ENCODE measurements at regions not wholly inside any gene's neighbourhood (a gene's known extent, or its start where the extent isn't known, plus 50 kb on each side); places are given as distances from the start of the nearest gene placed in this dataset.

DNA sequence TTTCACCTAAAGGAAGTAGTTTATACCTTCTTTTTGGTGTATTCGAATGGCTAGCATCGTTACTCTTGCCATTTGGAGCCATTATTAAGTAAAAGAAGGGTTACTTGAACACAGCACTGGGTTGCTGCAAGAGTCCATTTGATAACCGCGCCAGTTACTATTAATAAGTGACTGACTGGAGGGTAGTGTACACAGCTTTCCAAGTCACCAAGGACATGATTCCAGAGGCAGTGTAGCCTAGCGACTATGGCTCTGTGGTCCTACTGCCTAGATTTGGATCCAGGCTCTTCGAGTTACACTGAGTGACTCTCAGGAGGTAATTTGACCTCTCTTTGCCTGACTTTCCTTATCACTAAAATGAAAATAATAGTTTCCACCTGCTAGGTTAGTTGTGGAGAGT is 206.8 kb downstream of the MEIS1 start:
- TF ChIP-seq BHLHE40 (IDR thresholded peaks at IDR 0.05; ENCODE audit: borderline replicate concordance) (no peak), PKNOX1 (IDR thresholded peaks at IDR 0.05) (no peak), FOXK2 (IDR thresholded peaks at IDR 0.05) (no peak), FOXA1 (IDR thresholded peaks at IDR 0.05) (no peak), HDGF (IDR thresholded peaks at IDR 0.05; ENCODE audit: borderline replicate concordance) (no peak)

Data from HEK293T (cell line).